ENCODE measurements at regions not wholly inside any gene's neighbourhood (a gene's known extent, or its start where the extent isn't known, plus 50 kb on each side); places are given as distances from the start of the nearest gene placed in this dataset.

DNA sequence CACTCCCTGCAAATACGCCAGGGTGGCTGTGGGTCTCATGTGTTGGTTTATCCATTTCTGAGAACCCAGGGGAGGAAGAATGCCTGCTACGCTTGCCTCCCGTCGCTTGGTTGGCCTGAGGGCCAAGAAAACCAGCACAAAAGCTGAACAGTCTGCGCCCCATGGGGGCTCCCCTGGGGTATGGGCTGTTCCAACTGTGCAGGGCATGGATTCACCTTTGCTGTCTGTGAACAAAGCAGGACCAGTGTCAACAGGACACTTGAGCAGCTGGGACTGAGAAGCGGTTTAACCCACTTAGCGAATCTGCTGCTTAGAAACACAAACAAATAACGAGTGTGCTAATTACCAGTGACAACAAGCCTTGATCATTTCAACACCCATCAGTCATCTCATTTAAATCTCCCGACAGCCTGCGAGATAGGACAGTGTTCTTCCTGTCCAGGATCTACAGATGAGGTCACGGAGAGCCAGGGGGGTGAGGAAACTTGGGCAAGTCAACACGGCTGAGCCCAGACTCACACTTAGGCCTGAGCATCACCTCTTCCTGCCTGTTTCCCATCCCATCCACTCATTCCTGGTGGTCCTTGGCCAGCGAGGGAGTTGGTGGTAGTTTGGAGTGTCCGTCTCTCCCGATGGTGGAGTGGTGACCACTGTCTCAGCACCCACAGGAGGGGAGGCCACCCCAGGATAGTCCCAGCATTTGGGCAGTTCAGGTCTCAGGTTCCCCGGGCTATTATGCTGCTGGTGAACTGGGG lies 111.6 kb upstream of the HAAO start:
- Histone ChIP-seq H3K9me3 (no peaks in the 10 kb centered on the region), H3K27me3 (no peaks in the 10 kb centered on the region), H3K36me3 (no peaks in the 10 kb centered on the region), H3K27ac (peak overlapping the region in 3 of 4 donors; percentile 9 to 16 (median 13)), H3K4me3 (no peak overlapping the region), H3K4me1 (peaks cover 35 to 46% of the 10 kb centered on the region in 2 donors)
- intact Hi-C loops (cut with DNase I; ENCODE audit: low total_unique reads), result no loop called here
- TF ChIP-seq CTCF (IDR thresholded peaks at IDR 0.05 in 4 of 5, conservative IDR thresholded peaks at IDR 0.05 in 1 of 5), result no peak
- no peak for TF ChIP-seq POLR2A (IDR thresholded peaks at IDR 0.05)
- ATAC-seq (peak in 1 of 2 donors; percentile 10), DNase-seq (no peak)
- in situ Hi-C loops (cut with MboI; ENCODE audit: low sequenced_read_pairs in 4 of 4), result no loop called here

DNA sequence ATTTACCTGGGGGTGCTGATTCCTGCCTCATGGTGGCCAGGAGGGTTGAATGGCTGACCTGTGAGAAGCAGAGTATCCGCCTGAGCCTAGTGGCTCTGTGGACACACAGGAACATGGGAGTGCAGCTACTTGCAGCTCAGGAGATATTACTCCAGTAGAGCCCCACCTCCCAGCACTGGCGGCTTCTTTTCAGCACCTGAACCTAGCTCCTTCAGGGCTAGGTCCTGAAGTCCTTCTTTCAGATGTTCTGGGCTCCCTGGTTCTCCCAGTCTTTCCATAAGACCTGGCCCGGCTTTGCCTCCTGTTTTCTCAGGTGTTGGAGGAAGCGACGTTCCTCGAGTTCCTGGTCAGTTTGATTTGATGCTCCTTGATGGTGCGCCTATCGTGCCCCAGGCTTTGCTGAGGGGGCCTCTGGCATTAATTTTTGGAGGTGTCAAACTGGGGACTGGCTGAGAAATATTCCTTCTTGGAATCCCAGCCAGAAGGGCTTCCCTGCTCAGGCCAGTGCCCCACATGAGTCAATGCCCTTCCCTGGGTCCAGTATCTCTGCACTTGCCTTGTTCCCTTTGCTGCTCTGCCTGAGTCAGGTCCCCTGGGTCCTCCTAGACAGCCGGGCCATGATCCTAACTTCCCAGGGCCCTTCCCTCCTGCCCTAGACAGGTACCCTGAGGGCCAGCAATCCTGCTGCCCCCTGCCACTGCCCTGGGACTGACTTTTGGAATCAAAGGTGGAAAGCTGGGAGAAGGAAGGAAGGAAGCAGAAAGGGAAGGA lies 110.7 kb upstream of the HAAO start:
- TF ChIP-seq POLR2A (IDR thresholded peaks at IDR 0.05) (no peak), CTCF (IDR thresholded peaks at IDR 0.05 in 4 of 5, conservative IDR thresholded peaks at IDR 0.05 in 1 of 5) (no peak)
- H3K4me1 ChIP-seq, result peaks cover 34 to 43% of the 10 kb centered on the region in 2 donors

DNA sequence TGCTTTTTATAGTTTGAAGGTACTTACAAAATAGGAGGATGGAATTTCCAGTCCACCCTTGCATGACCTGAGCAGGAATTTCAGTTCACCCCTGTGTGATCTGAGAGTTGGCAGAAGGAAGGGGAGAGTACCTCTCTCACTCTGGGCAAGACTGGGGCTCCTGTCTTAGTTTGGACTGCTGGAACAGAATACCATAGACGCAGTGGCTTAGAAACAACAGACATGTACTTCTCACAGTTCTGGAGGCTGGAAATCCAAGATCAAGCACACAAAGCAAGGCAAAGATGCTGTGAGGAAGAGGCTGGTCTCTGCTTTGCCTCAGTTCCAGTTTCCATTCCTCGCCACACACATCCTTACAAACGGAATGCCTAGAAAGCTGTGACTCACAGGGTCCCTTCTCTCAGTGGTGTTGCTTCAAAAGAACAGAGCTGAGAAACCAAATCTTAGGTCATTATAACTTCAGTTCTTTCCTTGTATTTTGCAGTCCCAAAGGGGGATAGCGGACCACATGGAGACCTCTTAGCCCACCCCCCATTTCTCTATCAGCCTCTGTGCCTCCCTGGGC lies 108.8 kb upstream of the HAAO start:
- H3K4me1 ChIP-seq, result peaks cover 15 to 32% of the 10 kb centered on the region in 2 donors
- in situ Hi-C loops (cut with MboI; ENCODE audit: low sequenced_read_pairs in 4 of 4), result no loop called here
- DNase-seq (no peak), ATAC-seq (no peak)
- H3K27ac ChIP-seq, result no peak overlapping the region
- H3K4me3 ChIP-seq, result no peak overlapping the region
- TF ChIP-seq POLR2A (IDR thresholded peaks at IDR 0.05), result no peak
- no peak for TF ChIP-seq CTCF (IDR thresholded peaks at IDR 0.05 in 4 of 5, conservative IDR thresholded peaks at IDR 0.05 in 1 of 5)
- H3K36me3 ChIP-seq, result no peaks in the 10 kb centered on the region
- intact Hi-C loops (cut with DNase I; ENCODE audit: low total_unique reads), result no loop called here
- no peaks in the 10 kb centered on the region for H3K9me3 ChIP-seq
- no peaks in the 10 kb centered on the region for H3K27me3 ChIP-seq

More for the DNA sequence above, 110.7 kb upstream of the HAAO start:
- peak overlapping the region in 1 of 4 donors; percentile 16 for H3K27ac ChIP-seq
- no peak overlapping the region for H3K4me3 ChIP-seq
- H3K9me3 ChIP-seq, result no peaks in the 10 kb centered on the region
- in situ Hi-C loops (cut with MboI; ENCODE audit: low sequenced_read_pairs in 4 of 4) (no loop called here), intact Hi-C loops (cut with DNase I; ENCODE audit: low total_unique reads) (no loop called here)
- DNase-seq (no peak), ATAC-seq (no peak)
- no peaks in the 10 kb centered on the region for H3K36me3 ChIP-seq
- no peaks in the 10 kb centered on the region for H3K27me3 ChIP-seq

DNA sequence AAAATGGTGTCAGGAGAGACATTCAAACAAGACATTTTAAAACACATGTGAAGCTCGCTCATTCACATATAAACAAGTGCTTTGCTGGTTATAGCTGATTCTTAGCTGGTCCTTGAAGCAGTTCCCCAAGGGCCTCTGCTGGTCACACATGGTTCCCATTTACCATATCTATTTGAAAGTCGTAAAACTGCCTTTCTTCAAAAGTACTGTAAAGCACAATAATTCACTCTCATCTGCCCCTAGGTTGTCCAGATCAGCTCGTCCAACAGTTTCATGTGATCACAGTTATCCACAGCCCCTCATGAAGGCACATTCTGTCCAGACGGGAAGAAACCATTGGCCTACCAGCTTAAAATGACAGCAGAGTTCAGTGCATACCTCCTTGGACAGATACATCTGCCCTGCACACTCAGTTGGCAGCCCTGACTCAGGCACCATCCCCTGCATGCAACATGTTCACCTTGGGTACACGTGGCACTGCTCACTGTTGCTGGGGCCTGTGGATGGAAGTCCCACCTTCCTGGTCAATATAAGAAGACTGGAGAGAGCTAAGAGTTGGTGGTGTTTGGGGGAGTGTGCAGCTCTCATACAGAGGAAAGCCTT lies 108.0 kb upstream of the HAAO start:
- H3K27ac ChIP-seq, result no peak overlapping the region
- ATAC-seq (no peak), DNase-seq (no peak)
- TF ChIP-seq CTCF (IDR thresholded peaks at IDR 0.05 in 4 of 5, conservative IDR thresholded peaks at IDR 0.05 in 1 of 5) (no peak), POLR2A (IDR thresholded peaks at IDR 0.05) (no peak)
- no peaks in the 10 kb centered on the region for H3K36me3 ChIP-seq
- H3K4me1 ChIP-seq, result peaks cover 8 to 25% of the 10 kb centered on the region in 2 donors
- in situ Hi-C loops (cut with MboI; ENCODE audit: low sequenced_read_pairs in 4 of 4), result no loop called here
- intact Hi-C loops (cut with DNase I; ENCODE audit: low total_unique reads), result no loop called here
- H3K9me3 ChIP-seq, result no peaks in the 10 kb centered on the region
- no peaks in the 10 kb centered on the region for H3K27me3 ChIP-seq
- H3K4me3 ChIP-seq, result no peak overlapping the region

All from gastrocnemius medialis (tissue), 4 donors.